GM12878 (cell line): ENCODE measurements at regions not wholly inside any gene's neighbourhood (a gene's known extent, or its start where the extent isn't known, plus 50 kb on each side); places are given as distances from the start of the nearest gene placed in this dataset.

Source experiments
- ATAC-seq: fragments of 200-7000 bp; cut with Tn5 transposase; 3 replicates; pipeline ENCODE4 v1.9.1; 2020; ENCODE audit warnings: mild to moderate bottlenecking, moderate library complexity
- BruUV-seq: library from RNA; stranded (reverse); fragments of 400-500 nt; replicated peaks from 2 replicates; lab custom pipeline; 2021; lab: Mats Ljungman, UMichigan
- CTCF ChIA-PET: fragments of 300-600 bp; sonication (Branson Sonifier 250); formaldehyde crosslinking; extraction: SDS; loops from one replicate; lab custom pipeline; 2021; ENCODE audit warnings: inconsistent platforms; lab: Yijun Ruan, JAX
- POLR2A ChIA-PET: fragments of 350-600 bp; formaldehyde crosslinking; extraction: SDS; loops from one replicate; lab custom pipeline; 2021; ENCODE audit warnings: inconsistent platforms; lab: Charles Lee
- RAD21 ChIA-PET: fragments of 300-600 bp; sonication (Branson Sonifier 250); formaldehyde crosslinking; loops from one replicate; lab custom pipeline; 2023; ENCODE audit warnings: antibody characterized with exemption; ENCODE audit not compliant: unreplicated experiment; lab: Charles Lee
- SMC1A ChIA-PET: fragments of 300-600 bp; sonication (Branson Sonifier 250); formaldehyde crosslinking; loops from one replicate; lab custom pipeline; 2023; ENCODE audit not compliant: unreplicated experiment, uncharacterized antibody; lab: Charles Lee
- DNase-seq: peaks from one replicate; pipeline ENCODE4 v3.0.0-alpha.2; 2011; ENCODE audit warnings: low read depth, low spot score
- FAIRE-seq: peaks from 3 replicates; lab custom pipeline; 2011; peaks lifted over from hg19 to GRCh38; lab: Jason Lieb, UNC
- H2AFZ ChIP-seq: 2 replicates; pipeline ENCODE4 v1.6.0; 2011; ENCODE audit warnings: low read depth, low read length, control low read depth; ENCODE audit not compliant: control insufficient read depth
- H3K27ac ChIP-seq: 2 replicates; pipeline ENCODE4 v1.5.1; 2011; ENCODE audit warnings: control low read depth; ENCODE audit not compliant: control insufficient read depth, insufficient read depth
- H3K27me3 ChIP-seq, 2 experiments: replicated peaks in 1 of 2; 2 replicates each; pipeline versions ENCODE4 v1.6.0 to v1.6.1; 2011; ENCODE audit warnings: low read length in 1 of 2; ENCODE audit not compliant: control insufficient read depth in 2 of 2, insufficient read depth in 2 of 2
- H3K36me3 ChIP-seq, 2 experiments: 2 replicates each; pipeline ENCODE4 v1.5.1; 2011; ENCODE audit warnings: low read length in 1 of 2; ENCODE audit not compliant: control insufficient read depth in 2 of 2, insufficient read depth in 2 of 2
- H3K4me1 ChIP-seq: 2 replicates; pipeline ENCODE4 v1.6.1; 2011; ENCODE audit warnings: mild to moderate bottlenecking, low read length, moderate library complexity, mixed read lengths; ENCODE audit not compliant: control insufficient read depth, insufficient read depth
- H3K4me2 ChIP-seq: 2 replicates; pipeline ENCODE4 v1.6.0; 2011; ENCODE audit warnings: control low read depth; ENCODE audit not compliant: control insufficient read depth, insufficient read depth
- H3K4me3 ChIP-seq: fragments of 200-600 bp; sonication (generic); 2 replicates; pipeline ENCODE4 v1.5.1; 2016
- H3K79me2 ChIP-seq: 2 replicates; pipeline ENCODE4 v1.6.0; 2011; ENCODE audit warnings: low read length; ENCODE audit not compliant: control insufficient read depth, insufficient read depth
- H3K9ac ChIP-seq: 2 replicates; pipeline ENCODE4 v1.8.0; 2011; ENCODE audit warnings: low read length, control low read depth, mixed read lengths; ENCODE audit not compliant: control insufficient read depth, insufficient read depth
- H3K9me3 ChIP-seq: replicated peaks from 3 replicates; pipeline ENCODE4 v1.5.1; 2011; ENCODE audit warnings: mild to moderate bottlenecking, low read length; ENCODE audit not compliant: control insufficient read depth, insufficient read depth
- H4K20me1 ChIP-seq: 2 replicates; pipeline ENCODE4 v1.6.0; 2011; ENCODE audit not compliant: control insufficient read depth, insufficient read depth
- BACH1 ChIP-seq: fragments of 450-650 bp; IDR thresholded peaks from 2 replicates; pipeline ENCODE4 v1.6.1; 2017; ENCODE audit warnings: mild to moderate bottlenecking, borderline replicate concordance
- CHD2 ChIP-seq: IDR thresholded peaks from 2 replicates; pipeline ENCODE4 v1.6.1; 2011; ENCODE audit warnings: low read depth, low read length, improper control_type of control experiment, borderline replicate concordance
- CUX1 ChIP-seq: IDR thresholded peaks from 2 replicates; pipeline ENCODE4 v1.6.1; 2012; ENCODE audit warnings: improper control_type of control experiment, low read depth, low read length; ENCODE audit not compliant: insufficient replicate concordance
- DPF2 ChIP-seq: fragments of 450-650 bp; IDR thresholded peaks from 2 replicates; pipeline ENCODE4 v1.6.1; 2017; ENCODE audit warnings: mild to moderate bottlenecking
- IRF3 ChIP-seq: fragments of 450-650 bp; IDR thresholded peaks from 2 replicates; pipeline ENCODE4 v1.6.1; 2014; ENCODE audit warnings: mild to moderate bottlenecking
- NR2C2 ChIP-seq: IDR thresholded peaks from 2 replicates; pipeline ENCODE4 v1.6.1; 2011; ENCODE audit warnings: borderline replicate concordance, low read depth; ENCODE audit not compliant: control insufficient read depth, insufficient read length
- PML ChIP-seq: IDR thresholded peaks from 2 replicates; pipeline ENCODE4 v1.6.1; 2012; ENCODE audit warnings: low read length, inconsistent platforms
- RAD51 ChIP-seq: fragments of 450-650 bp; IDR thresholded peaks from 2 replicates; pipeline ENCODE4 v1.6.1; 2016; ENCODE audit warnings: moderate library complexity, mild to moderate bottlenecking, inconsistent platforms
- SPI1 ChIP-seq: IDR thresholded peaks from 2 replicates; pipeline ENCODE4 v1.6.1; 2011; ENCODE audit warnings: low read depth, mild to moderate bottlenecking, low read length, moderate library complexity, borderline replicate concordance; ENCODE audit not compliant: insufficient read depth
- WRNIP1 ChIP-seq: IDR thresholded peaks from 2 replicates; pipeline ENCODE4 v1.6.1; 2011; ENCODE audit warnings: low read depth, low read length, improper control_type of control experiment, borderline replicate concordance
- WGBS: methylation state at CpG from one replicate; pipeline ENCODE4 v1.1.6; 2016; ENCODE audit warnings: low lambda C conversion rate; ENCODE audit not compliant: insufficient replicate concordance, insufficient coverage; ENCODE audit errors: missing lambda C conversion rate; 5-methylcytosine and 5-hydroxymethylcytosine counted together
- in situ Hi-C: fragments of 300-500 bp; cut with MboI; formaldehyde crosslinking; loops from 9 replicates; pipeline ENCODE4 v1.14.3; 2018; ENCODE audit warnings: mixed read lengths
- intact Hi-C: fragments of 100-400 bp; cut with micrococcal nuclease; formaldehyde crosslinking; loops from one replicate; pipeline ENCODE4 v1.14.2; 2022; ENCODE audit not compliant: unreplicated experiment

- no peaks in the 10 kb centered on the region for H3K79me2 ChIP-seq
- no peak overlapping the region for H2AFZ ChIP-seq
- intact Hi-C loops: no loop called here
- no TSS peak for BruUV-seq
- H3K4me1 ChIP-seq: no peaks in the 10 kb centered on the region
- no peaks in the 10 kb centered on the region for H3K9me3 ChIP-seq
- no peak for ATAC-seq
- POLR2A ChIA-PET: no interaction called here
- no peak overlapping the region for H3K27ac ChIP-seq
- in situ Hi-C loops: no loop called here
- no peak overlapping the region for H3K9ac ChIP-seq
- no peak for DNase-seq
- FAIRE-seq: no peak
- H4K20me1 ChIP-seq: no peaks in the 10 kb centered on the region
- CTCF ChIA-PET: no interaction called here
- 0% methylated on average over 1 of the region's 1 CpG for WGBS
- SMC1A ChIA-PET: no interaction called here
- no peaks in the 10 kb centered on the region for H3K36me3 ChIP-seq
- no peaks in the 10 kb centered on the region for H3K27me3 ChIP-seq
- TF ChIP-seq PML: no peak
- TF ChIP-seq WRNIP1: no peak
- TF ChIP-seq BACH1: no peak
- no peak for TF ChIP-seq NR2C2
- TF ChIP-seq CHD2: no peak
- no peak for TF ChIP-seq CUX1
- no peak for TF ChIP-seq RAD51
- TF ChIP-seq IRF3: no peak
- no peak for TF ChIP-seq SPI1
- TF ChIP-seq DPF2: no peak
- TF ChIP-seq, all 136 proteins: peak for 0
- RAD21 ChIA-PET: no interaction called here
- H3K4me3 ChIP-seq: no peak overlapping the region
- H3K4me2 ChIP-seq: no peak overlapping the region
These were observed 333.2 kb downstream of the SAMD5 start for GRCh38 chr6:147841547-147842148.
